IMR-90 (cell line): ENCODE measurements at regions not wholly inside any gene's neighbourhood (a gene's known extent, or its start where the extent isn't known, plus 50 kb on each side); places are given as distances from the start of the nearest gene placed in this dataset.

Experiments used
- ATAC-seq: fragments of 200-7000 bp; cut with Tn5 transposase; 2 replicates; pipeline ENCODE4 v1.9.1; 2020; ENCODE audit warnings: low read depth, mild to moderate bottlenecking, moderate library complexity
- BruUV-seq: library from RNA; stranded (reverse); fragments of 400-500 nt; replicated peaks from 2 replicates; lab custom pipeline; 2021; lab: Mats Ljungman, UMichigan
- CTCF ChIA-PET: fragments of 300-600 bp; formaldehyde crosslinking; extraction: SDS; loops from one replicate; lab custom pipeline; 2021; ENCODE audit warnings: antibody characterized with exemption; lab: Yijun Ruan, JAX
- POLR2A ChIA-PET: fragments of 300-600 bp; sonication (Branson Sonifier 250); formaldehyde crosslinking; loops from one replicate; lab custom pipeline; 2022; ENCODE audit warnings: antibody characterized with exemption; ENCODE audit not compliant: unreplicated experiment; lab: Charles Lee
- DNase-seq: peaks from one replicate; pipeline ENCODE4 v3.0.0; 2013
- H2AFZ ChIP-seq: replicated peaks from 2 replicates; pipeline ENCODE3; 2013; ENCODE audit warnings: low read length, mild to moderate bottlenecking; ENCODE audit not compliant: poor library complexity
- H2AK5ac ChIP-seq: 2 replicates; pipeline ENCODE4 v1.6.1; 2013; ENCODE audit warnings: low read depth, low read length, inconsistent platforms
- H2AK9ac ChIP-seq: replicated peaks from 2 replicates; pipeline ENCODE3; 2013; ENCODE audit warnings: mild to moderate bottlenecking, low read depth, low read length, moderate library complexity; ENCODE audit not compliant: poor library complexity
- H2BK120ac ChIP-seq: 2 replicates; pipeline ENCODE4 v1.6.1; 2013; ENCODE audit warnings: low read depth, low read length, inconsistent platforms
- H2BK15ac ChIP-seq: 3 replicates; pipeline ENCODE4 v1.6.1; 2013; ENCODE audit warnings: low read depth, low read length, inconsistent platforms
- H2BK20ac ChIP-seq: 2 replicates; pipeline ENCODE4 v1.6.1; 2013; ENCODE audit warnings: low read depth, mild to moderate bottlenecking, inconsistent platforms, low read length, moderate library complexity
- H2BK5ac ChIP-seq: 2 replicates; pipeline ENCODE4 v1.6.1; 2013; ENCODE audit warnings: mild to moderate bottlenecking, low read depth, low read length, inconsistent platforms; ENCODE audit not compliant: poor library complexity, severe bottlenecking
- H3K14ac ChIP-seq: replicated peaks from 2 replicates; pipeline ENCODE4 v1.6.1; 2013; ENCODE audit warnings: low read depth, low read length, inconsistent platforms
- H3K18ac ChIP-seq: 2 replicates; pipeline ENCODE4 v1.6.1; 2013; ENCODE audit warnings: low read depth, low read length, control low read depth
- H3K23ac ChIP-seq: 2 replicates; pipeline ENCODE4 v1.6.1; 2013; ENCODE audit warnings: low read depth, low read length, inconsistent platforms
- H3K27ac ChIP-seq: 2 replicates; pipeline ENCODE4 v1.5.1; 2013; ENCODE audit warnings: mild to moderate bottlenecking, control low read depth, low read length; ENCODE audit not compliant: insufficient read depth
- H3K27me3 ChIP-seq: 2 replicates; pipeline ENCODE4 v1.6.1; 2013; ENCODE audit warnings: low read length; ENCODE audit not compliant: control insufficient read depth, insufficient read depth
- H3K36me3 ChIP-seq: 2 replicates; pipeline ENCODE4 v1.6.1; 2013; ENCODE audit warnings: low read length, mixed read lengths; ENCODE audit not compliant: control insufficient read depth, insufficient read depth
- H3K4ac ChIP-seq: 2 replicates; pipeline ENCODE4 v1.6.1; 2013; ENCODE audit warnings: low read depth, low read length, inconsistent platforms
- H3K4me1 ChIP-seq: 2 replicates; pipeline ENCODE4 v1.6.1; 2013; ENCODE audit warnings: low read length, mixed read lengths; ENCODE audit not compliant: control insufficient read depth, insufficient read depth
- H3K4me2 ChIP-seq: 2 replicates; pipeline ENCODE4 v1.6.1; 2013; ENCODE audit warnings: low read depth, mild to moderate bottlenecking, control low read depth, low read length, moderate library complexity
- H3K4me3 ChIP-seq: 2 replicates; pipeline ENCODE4 v1.5.1; 2013; ENCODE audit warnings: low read depth, mild to moderate bottlenecking, control low read depth, low read length, moderate library complexity; ENCODE audit not compliant: insufficient read depth
- H3K56ac ChIP-seq: 2 replicates; pipeline ENCODE4 v1.6.1; 2013; ENCODE audit warnings: low read length, inconsistent platforms; ENCODE audit not compliant: insufficient read depth; ENCODE audit errors: extremely low read depth
- H3K79me1 ChIP-seq, 2 experiments: 2 replicates each; pipeline ENCODE4 v1.6.1; 2013; ENCODE audit warnings: low read length in 2 of 2, inconsistent platforms in 1 of 2, low read depth in 1 of 2
- H3K9ac ChIP-seq: 2 replicates; pipeline ENCODE4 v1.6.1; 2013; ENCODE audit warnings: low read depth, low read length, control low read depth
- H3K9me1 ChIP-seq: 2 replicates; pipeline ENCODE4 v1.6.1; 2013; ENCODE audit warnings: low read length, inconsistent platforms; ENCODE audit not compliant: insufficient read depth
- H3K9me3 ChIP-seq: 2 replicates; pipeline ENCODE4 v1.6.1; 2013; ENCODE audit warnings: low read length; ENCODE audit not compliant: control insufficient read depth, insufficient read depth
- H4K20me1 ChIP-seq: 2 replicates; pipeline ENCODE4 v1.6.1; 2013; ENCODE audit warnings: low read length, inconsistent platforms; ENCODE audit not compliant: insufficient read depth
- H4K5ac ChIP-seq: 2 replicates; pipeline ENCODE4 v1.6.1; 2013; ENCODE audit warnings: mild to moderate bottlenecking, low read depth, low read length, control low read depth
- H4K8ac ChIP-seq, 2 experiments: 2 replicates each; pipeline ENCODE4 v1.6.1; 2013; ENCODE audit warnings: low read depth in 2 of 2, low read length in 2 of 2, control low read depth in 1 of 2, inconsistent platforms in 1 of 2
- H4K91ac ChIP-seq: 2 replicates; pipeline ENCODE4 v1.6.1; 2013; ENCODE audit warnings: low read depth, low read length, inconsistent platforms; ENCODE audit not compliant: insufficient read depth
- CEBPB ChIP-seq: IDR thresholded peaks from 2 replicates; pipeline ENCODE4 v1.6.1; 2012; ENCODE audit warnings: low read depth, low read length, improper control_type of control experiment
- POLR2A ChIP-seq: IDR thresholded peaks from 2 replicates; pipeline ENCODE4 v1.6.1; 2012; ENCODE audit warnings: mild to moderate bottlenecking, low read depth, low read length
- SMC3 ChIP-seq: fragments of 150-350 bp; IDR thresholded peaks from 2 replicates; pipeline ENCODE4 v1.6.1; 2016; ENCODE audit warnings: low read depth, mild to moderate bottlenecking, antibody characterized with exemption, low read length, moderate library complexity
- WGBS, 2 experiments: methylation state at CpG; one replicate each; pipeline versions ENCODE4 v1.1.5 to v1.1.7; 2013; ENCODE audit warnings: missing lambda C conversion rate in 2 of 2; ENCODE audit not compliant: insufficient read length in 1 of 2; ENCODE audit errors: extremely low coverage in 2 of 2; 5-methylcytosine and 5-hydroxymethylcytosine counted together
- dilution Hi-C: fragments of 300-500 bp; cut with HindIII; formaldehyde crosslinking; loops from one replicate; pipeline ENCODE4 v1.14.3; 2018; ENCODE audit warnings: low sequenced_read_pairs; ENCODE audit not compliant: unreplicated experiment
- in situ Hi-C: fragments of 300-500 bp; cut with MboI; formaldehyde crosslinking; loops from 3 replicates; pipeline ENCODE4 v1.14.3; 2019; ENCODE audit warnings: low sequenced_read_pairs, inconsistent platforms, mixed read lengths
- intact Hi-C: fragments of 100-400 bp; cut with micrococcal nuclease; formaldehyde crosslinking; loops from 2 replicates; pipeline ENCODE4 v1.10.0; 2022
- TF ChIP-seq, protein P1 (sequence below): fragments of 150-350 bp; IDR thresholded peaks from 2 replicates; pipeline ENCODE4 v1.6.1; 2017; ENCODE audit warnings: mild to moderate bottlenecking, antibody characterized with exemption, low read length, low read depth

- Histone ChIP-seq H3K27ac (no peak overlapping the region), H2BK5ac (no peak overlapping the region), H3K4ac (no peak overlapping the region), H3K14ac (no peak overlapping the region), H3K4me3 (no peak overlapping the region), H3K36me3 (no peaks in the 10 kb centered on the region), H3K79me1 (no peaks in the 10 kb centered on the region), H2BK120ac (no peak overlapping the region), H3K9ac (no peak overlapping the region), H4K8ac (no peak overlapping the region), H3K18ac (no peak overlapping the region), H2BK15ac (no peak overlapping the region), H3K4me2 (no peak overlapping the region), H2AK9ac (no peak overlapping the region), H2AK5ac (no peak overlapping the region), H3K56ac (no peak overlapping the region), H4K5ac (no peak overlapping the region), H2AFZ (no peak overlapping the region), H3K9me3 (no peaks in the 10 kb centered on the region), H2BK20ac (no peak overlapping the region), H3K4me1 (no peaks in the 10 kb centered on the region; the same call in 1 of the 2 replicates), H3K9me1 (peaks cover 3% of the 10 kb centered on the region; the same call in 1 of the 2 replicates), H3K23ac (no peak overlapping the region), H3K27me3 (peaks cover 3% of the 10 kb centered on the region; the same call in 1 of the 2 replicates), H4K91ac (no peak overlapping the region), H4K20me1 (no peaks in the 10 kb centered on the region)
- POLR2A ChIA-PET: no interaction called here
- no peak for ATAC-seq
- in situ Hi-C loops (loop anchor here (25.0 kb wide), 2 partner anchors 1085 to 1460 kb away; partner anchors contain the start of gene KLF12), dilution Hi-C loops (no loop called here), intact Hi-C loops (no loop called here)
- CTCF ChIA-PET: no interaction called here
- no peak for TF ChIP-seq SMC3
- TF ChIP-seq, protein P1, sequence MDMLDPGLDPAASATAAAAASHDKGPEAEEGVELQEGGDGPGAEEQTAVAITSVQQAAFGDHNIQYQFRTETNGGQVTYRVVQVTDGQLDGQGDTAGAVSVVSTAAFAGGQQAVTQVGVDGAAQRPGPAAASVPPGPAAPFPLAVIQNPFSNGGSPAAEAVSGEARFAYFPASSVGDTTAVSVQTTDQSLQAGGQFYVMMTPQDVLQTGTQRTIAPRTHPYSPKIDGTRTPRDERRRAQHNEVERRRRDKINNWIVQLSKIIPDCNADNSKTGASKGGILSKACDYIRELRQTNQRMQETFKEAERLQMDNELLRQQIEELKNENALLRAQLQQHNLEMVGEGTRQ: no peak
- 0 out of 2 replicates have a peak, but pooled peaks have one; percentile 42 for TF ChIP-seq CEBPB
- TF ChIP-seq POLR2A: no peak
- peak; percentile 33 for DNase-seq
- no TSS peak for BruUV-seq
- no CpG with 5 or more reads among the region's 1 CpG for WGBS, 2 experiments
Measured at GRCh38 chr13:75222031-75222430, 259.9 kb downstream of the TBC1D4 start.
